NCI-H187 treated with DMSO at 0.1 percent for 48 hours (cell line): ENCODE measurements at regions not wholly inside any gene's neighbourhood (a gene's known extent, or its start where the extent isn't known, plus 50 kb on each side); places are given as distances from the start of the nearest gene placed in this dataset.

Source experiments
- DNase-seq: peaks from one replicate; lab custom pipeline; 2025; lab: John Stamatoyannopoulos, UW

- DNase-seq: no peak
Observed at GRCh38 chr12:77120156-77121085, 55.1 kb upstream of the E2F7 start.

- DNase-seq: no peak
Observed at GRCh38 chr12:77118696-77119095, 53.3 kb upstream of the E2F7 start.

- DNase-seq: no peak
Observed at GRCh38 chr12:77116277-77116676, 50.9 kb upstream of the E2F7 start.

GRCh38 chr12:77115471-77115870 lies 50.1 kb upstream of the E2F7 start:
- DNase-seq: no peak
